ENCODE measurements at regions not wholly inside any gene's neighbourhood (a gene's known extent, or its start where the extent isn't known, plus 50 kb on each side); places are given as distances from the start of the nearest gene placed in this dataset.

- TF ChIP-seq CTCF (tag by site-specific recombination; IDR thresholded peaks at IDR 0.05), result no peak
- no peak for TF ChIP-seq ZNF518A (tag by site-specific recombination; conservative IDR thresholded peaks at IDR 0.05; ENCODE audit: low read depth)
- no peak for TF ChIP-seq PATZ1 (tag by site-specific recombination; IDR thresholded peaks at IDR 0.05)
- TF ChIP-seq PRDM10 (tag by site-specific recombination; IDR thresholded peaks at IDR 0.05), result no peak
- TF ChIP-seq ZSCAN5A (tag by site-specific recombination; IDR thresholded peaks at IDR 0.05), result no peak
- no peak for TF ChIP-seq ZNF513 (tag by site-specific recombination; IDR thresholded peaks at IDR 0.05)
- no peak for TF ChIP-seq ZNF302 (tag by site-specific recombination; IDR thresholded peaks at IDR 0.05; ENCODE audit: low read depth)
- no peak for TF ChIP-seq ZBTB20 (tag by site-specific recombination; IDR thresholded peaks at IDR 0.05)
Measured at GRCh38 chr10:88162852-88163251, 299.4 kb downstream of the PTEN start.
